MM.1S (cell line): ENCODE measurements at regions not wholly inside any gene's neighbourhood (a gene's known extent, or its start where the extent isn't known, plus 50 kb on each side); places are given as distances from the start of the nearest gene placed in this dataset.

Experiments
- DNase-seq: peaks from one replicate; pipeline ENCODE4 v3.0.0-alpha.2; 2015
- H2AFZ ChIP-seq: fragments of 300-600 bp; sonication (generic); 2 replicates; pipeline ENCODE4 v1.6.0; 2016; ENCODE audit warnings: antibody characterized with exemption, low read length
- H3F3A ChIP-seq: fragments of 300-600 bp; sonication (generic); 2 replicates; pipeline ENCODE4 v1.6.1; 2016; ENCODE audit warnings: mild to moderate bottlenecking, antibody characterized with exemption, low read length, moderate library complexity, mixed read lengths; ENCODE audit not compliant: insufficient read depth
- H3K27ac ChIP-seq: fragments of 300-600 bp; sonication (generic); 2 replicates; pipeline ENCODE4 v1.5.1; 2016; ENCODE audit warnings: mild to moderate bottlenecking, low read length
- H3K27me3 ChIP-seq: fragments of 300-600 bp; sonication (generic); replicated peaks from 2 replicates; pipeline ENCODE4 v1.6.0; 2016; ENCODE audit warnings: low read length; ENCODE audit not compliant: insufficient read depth
- H3K36me3 ChIP-seq: fragments of 300-600 bp; sonication (generic); replicated peaks from 2 replicates; pipeline ENCODE4 v1.6.1; 2016; ENCODE audit warnings: mild to moderate bottlenecking, low read length, mixed read lengths; ENCODE audit not compliant: insufficient read depth
- H3K4me1 ChIP-seq: fragments of 300-600 bp; sonication (generic); 2 replicates; pipeline ENCODE4 v1.6.1; 2016; ENCODE audit warnings: low read length, mixed read lengths
- H3K4me2 ChIP-seq: fragments of 300-600 bp; sonication (generic); 2 replicates; pipeline ENCODE4 v1.6.0; 2016; ENCODE audit warnings: low read depth, low read length
- H3K4me3 ChIP-seq: fragments of 300-600 bp; sonication (generic); 2 replicates; pipeline ENCODE4 v1.5.1; 2016; ENCODE audit warnings: low read length, mixed read lengths
- H3K79me2 ChIP-seq: fragments of 300-600 bp; sonication (generic); 2 replicates; pipeline ENCODE4 v1.6.1; 2016; ENCODE audit warnings: mixed run types, low read length, mixed read lengths
- H3K9ac ChIP-seq: fragments of 300-600 bp; sonication (generic); 2 replicates; pipeline ENCODE4 v1.6.1; 2016; ENCODE audit warnings: low read length, mixed read lengths
- H3K9me2 ChIP-seq: fragments of 300-600 bp; sonication (generic); replicated peaks from 2 replicates; pipeline ENCODE4 v1.6.1; 2016; ENCODE audit warnings: mild to moderate bottlenecking, low read length, mixed read lengths; ENCODE audit not compliant: insufficient read depth
- H3K9me3 ChIP-seq: fragments of 300-600 bp; sonication (generic); replicated peaks from 2 replicates; pipeline ENCODE4 v1.6.1; 2016; ENCODE audit warnings: mild to moderate bottlenecking, low read length, mixed read lengths; ENCODE audit not compliant: insufficient read depth
- H4K20me1 ChIP-seq: fragments of 300-600 bp; sonication (generic); 2 replicates; pipeline ENCODE4 v1.6.1; 2016; ENCODE audit warnings: mild to moderate bottlenecking, low read length, moderate library complexity, mixed read lengths; ENCODE audit not compliant: insufficient read depth
- EZH2 ChIP-seq: fragments of 300-600 bp; sonication (generic); optimal IDR thresholded peaks from 2 replicates; pipeline ENCODE3; 2017; ENCODE audit warnings: low read depth, mild to moderate bottlenecking, antibody characterized with exemption, low read length, mixed read lengths
- EZH2phosphoT487 ChIP-seq: fragments of 300-600 bp; sonication (generic); IDR thresholded peaks from 2 replicates; pipeline ENCODE4 v1.6.1; 2018; ENCODE audit warnings: antibody characterized with exemption, low read length
- TF ChIP-seq, protein P1 (sequence below): fragments of 300-600 bp; sonication (generic); IDR thresholded peaks from 2 replicates; pipeline ENCODE4 v1.5.1; 2016; ENCODE audit warnings: antibody characterized with exemption, low read length, mixed read lengths

DNA sequence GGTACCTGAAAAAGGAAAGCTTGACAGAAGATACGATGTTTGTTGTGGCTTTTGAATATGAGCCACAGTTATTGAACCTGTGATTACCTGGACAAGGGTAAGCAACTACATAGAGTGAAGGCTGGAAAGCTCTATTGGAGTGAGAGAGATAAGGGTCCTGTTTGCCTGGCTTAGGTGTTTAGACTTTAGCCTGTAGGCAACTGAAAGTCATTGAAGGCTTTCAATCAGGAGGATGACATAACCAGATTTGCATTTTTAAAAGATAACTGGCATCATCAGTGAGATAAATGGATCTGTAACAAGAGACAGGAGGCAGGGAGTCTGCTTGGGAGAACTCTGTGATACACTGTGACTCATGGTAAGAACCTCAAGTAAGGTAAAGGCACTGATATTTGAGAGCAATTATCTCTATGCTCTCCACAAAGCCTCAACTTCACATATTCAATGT lies 128.9 kb upstream of the SOX5 start:
- H3K27ac ChIP-seq, result no peak overlapping the region
- no peak overlapping the region for H2AFZ ChIP-seq
- no peaks in the 10 kb centered on the region for H3K27me3 ChIP-seq
- no peaks in the 10 kb centered on the region for H3K36me3 ChIP-seq
- H3K4me2 ChIP-seq, result no peak overlapping the region
- no peaks in the 10 kb centered on the region for H3F3A ChIP-seq
- no peaks in the 10 kb centered on the region for H3K79me2 ChIP-seq
- H3K4me1 ChIP-seq, result no peaks in the 10 kb centered on the region
- H3K9me3 ChIP-seq, result no peaks in the 10 kb centered on the region
- H3K4me3 ChIP-seq, result no peak overlapping the region
- no peak overlapping the region for H3K9ac ChIP-seq
- DNase-seq, result no peak
- no peaks in the 10 kb centered on the region for H3K9me2 ChIP-seq
- no peaks in the 10 kb centered on the region for H4K20me1 ChIP-seq
- TF ChIP-seq EZH2phosphoT487 (no peak), EZH2 (no peak)
- TF ChIP-seq, protein P1, sequence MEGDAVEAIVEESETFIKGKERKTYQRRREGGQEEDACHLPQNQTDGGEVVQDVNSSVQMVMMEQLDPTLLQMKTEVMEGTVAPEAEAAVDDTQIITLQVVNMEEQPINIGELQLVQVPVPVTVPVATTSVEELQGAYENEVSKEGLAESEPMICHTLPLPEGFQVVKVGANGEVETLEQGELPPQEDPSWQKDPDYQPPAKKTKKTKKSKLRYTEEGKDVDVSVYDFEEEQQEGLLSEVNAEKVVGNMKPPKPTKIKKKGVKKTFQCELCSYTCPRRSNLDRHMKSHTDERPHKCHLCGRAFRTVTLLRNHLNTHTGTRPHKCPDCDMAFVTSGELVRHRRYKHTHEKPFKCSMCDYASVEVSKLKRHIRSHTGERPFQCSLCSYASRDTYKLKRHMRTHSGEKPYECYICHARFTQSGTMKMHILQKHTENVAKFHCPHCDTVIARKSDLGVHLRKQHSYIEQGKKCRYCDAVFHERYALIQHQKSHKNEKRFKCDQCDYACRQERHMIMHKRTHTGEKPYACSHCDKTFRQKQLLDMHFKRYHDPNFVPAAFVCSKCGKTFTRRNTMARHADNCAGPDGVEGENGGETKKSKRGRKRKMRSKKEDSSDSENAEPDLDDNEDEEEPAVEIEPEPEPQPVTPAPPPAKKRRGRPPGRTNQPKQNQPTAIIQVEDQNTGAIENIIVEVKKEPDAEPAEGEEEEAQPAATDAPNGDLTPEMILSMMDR, result no peak

DNA sequence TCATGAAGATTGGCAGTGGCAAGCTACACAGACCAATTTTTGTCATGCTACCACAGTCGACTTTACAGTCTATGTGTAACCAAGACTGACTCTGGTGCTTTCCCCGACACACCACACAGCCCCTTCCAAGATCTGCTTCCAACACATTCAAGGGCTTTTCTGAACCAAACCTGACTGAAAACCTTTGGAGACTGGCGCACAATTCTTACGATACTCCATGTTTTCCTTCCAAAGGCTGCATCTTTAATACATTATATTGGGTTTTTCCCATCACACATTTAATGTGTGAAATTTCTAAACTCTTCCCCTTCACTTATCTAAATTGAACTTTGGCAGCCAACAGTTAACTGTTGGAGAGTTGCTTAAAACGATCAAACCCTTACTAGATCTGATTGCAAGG lies 127.7 kb upstream of the SOX5 start:
- Histone ChIP-seq H3K36me3 (no peaks in the 10 kb centered on the region), H3K79me2 (no peaks in the 10 kb centered on the region), H3K9ac (no peak overlapping the region), H3K9me3 (no peaks in the 10 kb centered on the region), H4K20me1 (no peaks in the 10 kb centered on the region), H3K27ac (no peak overlapping the region), H2AFZ (no peak overlapping the region), H3F3A (no peaks in the 10 kb centered on the region), H3K27me3 (no peaks in the 10 kb centered on the region), H3K4me2 (no peak overlapping the region), H3K4me1 (no peaks in the 10 kb centered on the region), H3K4me3 (no peak overlapping the region), H3K9me2 (no peaks in the 10 kb centered on the region)
- no peak for DNase-seq
- TF ChIP-seq, protein P1, result no peak
- TF ChIP-seq EZH2, result no peak
- no peak for TF ChIP-seq EZH2phosphoT487

DNA sequence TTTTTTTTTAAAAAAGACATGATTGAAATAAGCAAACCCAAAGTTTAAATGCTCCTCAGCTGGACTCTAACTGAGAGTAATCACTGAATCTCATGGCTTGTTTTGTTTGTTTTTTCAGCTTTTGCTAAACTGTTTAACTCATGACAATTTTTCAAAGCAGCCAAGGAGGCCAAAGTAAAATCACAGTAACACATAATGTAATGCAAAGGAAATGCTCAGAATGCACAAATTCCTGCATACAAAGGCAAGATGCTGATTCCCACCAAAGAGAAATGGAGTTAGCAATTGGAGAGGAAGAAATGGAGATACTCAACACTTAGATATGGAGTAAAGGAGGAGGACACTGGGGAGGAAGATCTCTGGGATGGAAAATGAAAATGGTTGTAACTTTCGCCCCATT lies 126.2 kb upstream of the SOX5 start:
- Histone ChIP-seq H3K9me3 (no peaks in the 10 kb centered on the region), H3K4me2 (no peak overlapping the region)
- DNase-seq, result no peak

More for the DNA sequence above, 126.2 kb upstream of the SOX5 start:
- H4K20me1 ChIP-seq, result no peaks in the 10 kb centered on the region
- no peaks in the 10 kb centered on the region for H3K4me1 ChIP-seq
- H3K36me3 ChIP-seq, result no peaks in the 10 kb centered on the region
- no peaks in the 10 kb centered on the region for H3K9me2 ChIP-seq
- H2AFZ ChIP-seq, result no peak overlapping the region
- H3K4me3 ChIP-seq, result no peak overlapping the region
- no peak overlapping the region for H3K27ac ChIP-seq
- H3F3A ChIP-seq, result no peaks in the 10 kb centered on the region
- no peaks in the 10 kb centered on the region for H3K79me2 ChIP-seq
- no peaks in the 10 kb centered on the region for H3K27me3 ChIP-seq
- H3K9ac ChIP-seq, result no peak overlapping the region
- TF ChIP-seq EZH2 (no peak), EZH2phosphoT487 (no peak)
- TF ChIP-seq, protein P1, result no peak
